WTC11 (cell line): ENCODE measurements at regions not wholly inside any gene's neighbourhood (a gene's known extent, or its start where the extent isn't known, plus 50 kb on each side); places are given as distances from the start of the nearest gene placed in this dataset.

Source experiments
- ATAC-seq: fragments of 200-7000 bp; cut with Tn5 transposase; 2 replicates; pipeline ENCODE4 v1.10.0; 2021; ENCODE audit warnings: mild to moderate bottlenecking, moderate library complexity
- CTCF ChIA-PET: fragments of 300-600 bp; sonication (Branson Sonifier 250); formaldehyde crosslinking; loops from one replicate; lab custom pipeline; 2021; ENCODE audit warnings: antibody characterized with exemption; lab: Charles Lee
- POLR2A ChIA-PET: fragments of 350-600 bp; sonication (Branson Sonifier 250); formaldehyde crosslinking; loops from one replicate; lab custom pipeline; 2021; ENCODE audit warnings: antibody characterized with exemption; lab: Charles Lee
- DNase-seq: peaks from one replicate; pipeline ENCODE4 v3.0.0; 2021; ENCODE audit warnings: low spot score
- H3K27ac Mint-ChIP-seq: 2 replicates; pipeline ENCODE4 v1.8.0; 2021; ENCODE audit warnings: mixed read lengths
- H3K27me3 Mint-ChIP-seq: 2 replicates; pipeline ENCODE4 v1.8.0; 2021; ENCODE audit warnings: low read depth, mild to moderate bottlenecking, moderate library complexity, mixed read lengths
- H3K36me3 Mint-ChIP-seq: 2 replicates; pipeline ENCODE4 v1.8.0; 2021; ENCODE audit warnings: mixed read lengths
- H3K4me1 Mint-ChIP-seq: 2 replicates; pipeline ENCODE4 v1.8.0; 2022; ENCODE audit warnings: mixed read lengths
- H3K4me3 Mint-ChIP-seq: 2 replicates; pipeline ENCODE4 v1.8.0; 2021; ENCODE audit warnings: mild to moderate bottlenecking, moderate library complexity, mixed read lengths
- H3K9me3 Mint-ChIP-seq: 2 replicates; pipeline ENCODE4 v1.8.0; 2021; ENCODE audit warnings: mixed read lengths
- ATF2 ChIP-seq: sonication (generic); formaldehyde crosslinking; IDR thresholded peaks from 2 replicates; pipeline ENCODE4 v1.8.1; 2022; ENCODE audit warnings: low read depth, missing genetic modification reagents, borderline replicate concordance
- CTCF ChIP-seq: fragments of 200-600 bp; IDR thresholded peaks from 2 replicates; pipeline ENCODE4 v1.8.0; 2022; ENCODE audit warnings: antibody characterized with exemption
- E2F1 ChIP-seq: sonication (generic); formaldehyde crosslinking; IDR thresholded peaks from 2 replicates; pipeline ENCODE4 v1.8.0; 2022; ENCODE audit warnings: mild to moderate bottlenecking, missing genetic modification reagents
- E2F5 ChIP-seq: sonication (generic); formaldehyde crosslinking; IDR thresholded peaks from 2 replicates; pipeline ENCODE4 v1.8.1; 2022; ENCODE audit warnings: mild to moderate bottlenecking, moderate library complexity, missing genetic modification reagents
- ELF4 ChIP-seq: sonication (generic); formaldehyde crosslinking; IDR thresholded peaks from 2 replicates; pipeline ENCODE4 v1.8.1; 2022; ENCODE audit warnings: low read depth, mild to moderate bottlenecking, moderate library complexity, missing genetic modification reagents
- ERG ChIP-seq: fragments of 250-450 bp; sonication (Bioruptor Pico); IDR thresholded peaks from 2 replicates; pipeline ENCODE4 v1.8.0; 2021; ENCODE audit warnings: mild to moderate bottlenecking
- ESRRA ChIP-seq: sonication (generic); formaldehyde crosslinking; IDR thresholded peaks from 2 replicates; pipeline ENCODE4 v1.8.1; 2022; ENCODE audit warnings: mild to moderate bottlenecking, missing genetic modification reagents, borderline replicate concordance
- ETV6 ChIP-seq: sonication (generic); formaldehyde crosslinking; IDR thresholded peaks from 2 replicates; pipeline ENCODE4 v1.8.1; 2022; ENCODE audit warnings: mild to moderate bottlenecking, missing genetic modification reagents
- FOXP1 ChIP-seq: sonication (generic); formaldehyde crosslinking; IDR thresholded peaks from 2 replicates; pipeline ENCODE4 v1.8.0; 2022; ENCODE audit warnings: missing genetic modification reagents, mild to moderate bottlenecking, moderate library complexity, borderline replicate concordance
- GRHL2 ChIP-seq: fragments of 250-450 bp; sonication (Bioruptor Pico); IDR thresholded peaks from 2 replicates; pipeline ENCODE4 v1.8.0; 2022; ENCODE audit warnings: mild to moderate bottlenecking, moderate library complexity; ENCODE audit not compliant: insufficient replicate concordance, severe bottlenecking
- MXD4 ChIP-seq: fragments of 250-450 bp; sonication (Bioruptor Pico); IDR thresholded peaks from 2 replicates; pipeline ENCODE4 v1.8.0; 2021; ENCODE audit warnings: mild to moderate bottlenecking, moderate library complexity, borderline replicate concordance
- NFATC4 ChIP-seq: fragments of 250-450 bp; sonication (Bioruptor Pico); IDR thresholded peaks from 2 replicates; pipeline ENCODE4 v1.9.0; 2021; ENCODE audit warnings: mild to moderate bottlenecking
- NR2C2 ChIP-seq: sonication (generic); formaldehyde crosslinking; IDR thresholded peaks from 2 replicates; pipeline ENCODE4 v1.8.0; 2022; ENCODE audit warnings: mild to moderate bottlenecking, missing genetic modification reagents
- PRDM15 ChIP-seq: sonication (generic); formaldehyde crosslinking; IDR thresholded peaks from 2 replicates; pipeline ENCODE4 v1.8.0; 2022; ENCODE audit warnings: missing genetic modification reagents
- PRRX2 ChIP-seq: fragments of 250-450 bp; sonication (Bioruptor Pico); IDR thresholded peaks from 2 replicates; pipeline ENCODE4 v1.8.0; 2021; ENCODE audit warnings: mild to moderate bottlenecking
- RORB ChIP-seq: fragments of 250-450 bp; sonication (Bioruptor Pico); IDR thresholded peaks from 2 replicates; pipeline ENCODE4 v1.9.0; 2021; ENCODE audit warnings: mild to moderate bottlenecking
- TEAD1 ChIP-seq: sonication (generic); formaldehyde crosslinking; IDR thresholded peaks from 2 replicates; pipeline ENCODE4 v1.8.0; 2022; ENCODE audit warnings: mild to moderate bottlenecking, missing genetic modification reagents
- TP53 ChIP-seq: sonication (generic); formaldehyde crosslinking; IDR thresholded peaks from 2 replicates; pipeline ENCODE4 v1.8.1; 2023; ENCODE audit warnings: mild to moderate bottlenecking, missing genetic modification reagents
- ZNF121 ChIP-seq: sonication (generic); formaldehyde crosslinking; IDR thresholded peaks from 2 replicates; pipeline ENCODE4 v1.8.0; 2023; ENCODE audit warnings: missing genetic modification reagents
- ZNF219 ChIP-seq: sonication (generic); formaldehyde crosslinking; IDR thresholded peaks from 2 replicates; pipeline ENCODE4 v1.8.0; 2023; ENCODE audit warnings: missing genetic modification reagents, mild to moderate bottlenecking, borderline replicate concordance
- ZNF232 ChIP-seq: sonication (generic); formaldehyde crosslinking; IDR thresholded peaks from 2 replicates; pipeline ENCODE4 v1.8.0; 2022; ENCODE audit warnings: mild to moderate bottlenecking, missing genetic modification reagents
- ZNF263 ChIP-seq: sonication (generic); formaldehyde crosslinking; IDR thresholded peaks from 2 replicates; pipeline ENCODE4 v1.8.1; 2022; ENCODE audit warnings: low read depth, mild to moderate bottlenecking, moderate library complexity, missing genetic modification reagents
- ZNF317 ChIP-seq: sonication (generic); formaldehyde crosslinking; IDR thresholded peaks from 2 replicates; pipeline ENCODE4 v1.8.1; 2023; ENCODE audit warnings: low read depth, mild to moderate bottlenecking, moderate library complexity, missing genetic modification reagents, borderline replicate concordance
- ZSCAN18 ChIP-seq: fragments of 250-450 bp; sonication (Bioruptor Pico); IDR thresholded peaks from 2 replicates; pipeline ENCODE4 v2.1.2; 2022; ENCODE audit warnings: mild to moderate bottlenecking, moderate library complexity

- TF ChIP-seq E2F5 (no peak), ZNF219 (CRISPR knock-in tag) (no peak), GRHL2 (CRISPR knock-in tag) (no peak), ZNF232 (CRISPR knock-in tag) (no peak), ZNF263 (CRISPR knock-in tag) (no peak), CTCF (no peak), ZNF121 (CRISPR knock-in tag) (no peak), TP53 (no peak)
These were observed 331.8 kb upstream of the ROBO1 start (continued) for GRCh38 chr3:80099559-80100066.

GRCh38 chr3:80097674-80098073 is 329.9 kb upstream of the ROBO1 start:
- TF ChIP-seq ATF2 (CRISPR knock-in tag): no peak
- TF ChIP-seq RORB (CRISPR knock-in tag): no peak
- no peak for TF ChIP-seq NFATC4 (CRISPR knock-in tag)
- no peak for TF ChIP-seq MXD4 (CRISPR knock-in tag)
- no peak for TF ChIP-seq ZNF317 (CRISPR knock-in tag)
- no peak for TF ChIP-seq ZSCAN18 (CRISPR knock-in tag)
- TF ChIP-seq ESRRA: no peak
- no peak for TF ChIP-seq NR2C2 (CRISPR knock-in tag)
- no peak for TF ChIP-seq FOXP1 (CRISPR knock-in tag)
- TF ChIP-seq PRDM15 (CRISPR knock-in tag): no peak
- TF ChIP-seq ETV6 (CRISPR knock-in tag): no peak
- no peak for TF ChIP-seq E2F1 (CRISPR knock-in tag)
- no peak for TF ChIP-seq ELF4 (CRISPR knock-in tag)
- TF ChIP-seq ERG (CRISPR knock-in tag): no peak
- TF ChIP-seq TEAD1 (CRISPR knock-in tag): no peak
- TF ChIP-seq PRRX2 (CRISPR knock-in tag): no peak
- Mint-ChIP-seq H3K27me3 (no peaks in the 10 kb centered on the region), H3K36me3 (no peaks in the 10 kb centered on the region), H3K9me3 (no peaks in the 10 kb centered on the region), H3K4me1 (peaks cover 3% of the 10 kb centered on the region; the same call in 1 of the 2 replicates), H3K27ac (no peak overlapping the region), H3K4me3 (no peak overlapping the region)
- DNase-seq (no peak), ATAC-seq (no peak)
- CTCF ChIA-PET: no interaction called here
- POLR2A ChIA-PET: no interaction called here
